ENCODE measurements at regions not wholly inside any gene's neighbourhood (a gene's known extent, or its start where the extent isn't known, plus 50 kb on each side); places are given as distances from the start of the nearest gene placed in this dataset.

GRCh38 chr6:9507136-9507895 lies 907.6 kb downstream of the TFAP2A start:
- DNase-seq: no peak

- DNase-seq: peak; percentile 77
These were observed 910.7 kb downstream of the TFAP2A start for GRCh38 chr6:9504191-9504590.

- no peak for DNase-seq
These were observed 911.6 kb downstream of the TFAP2A start for GRCh38 chr6:9503111-9503761.

GRCh38 chr6:9499709-9500108 lies 915.2 kb downstream of the TFAP2A start:
- no peak for DNase-seq

- DNase-seq: no peak
These were observed 918.0 kb downstream of the TFAP2A start for GRCh38 chr6:9496837-9497236.

- no peak for DNase-seq
These were observed 920.0 kb downstream of the TFAP2A start for GRCh38 chr6:9494864-9495263.

GRCh38 chr6:9492790-9493189 lies 922.1 kb downstream of the TFAP2A start:
- DNase-seq: no peak

GRCh38 chr6:9487128-9487527 lies 927.7 kb downstream of the TFAP2A start:
- DNase-seq: no peak

GRCh38 chr6:9485992-9486391 lies 928.9 kb downstream of the TFAP2A start:
- DNase-seq: no peak

- no peak for DNase-seq
These were observed 930.2 kb downstream of the TFAP2A start for GRCh38 chr6:9484686-9485085.

- no peak for DNase-seq
These were observed 930.8 kb downstream of the TFAP2A start for GRCh38 chr6:9484091-9484490.

- DNase-seq: no peak
These were observed 932.7 kb downstream of the TFAP2A start for GRCh38 chr6:9482030-9482738.

GRCh38 chr6:9481292-9482029 lies 933.4 kb downstream of the TFAP2A start:
- DNase-seq: peak; percentile 19

GRCh38 chr6:9468277-9468676 lies 946.6 kb downstream of the TFAP2A start:
- no peak for DNase-seq

GRCh38 chr6:9467741-9468140 lies 947.1 kb downstream of the TFAP2A start:
- peak; percentile 87 for DNase-seq

- DNase-seq: no peak
These were observed 950.3 kb downstream of the TFAP2A start for GRCh38 chr6:9464583-9464982.

- DNase-seq: peak; percentile 57
These were observed 951.6 kb downstream of the TFAP2A start for GRCh38 chr6:9463311-9463710.

- no peak for DNase-seq
These were observed 953.7 kb downstream of the TFAP2A start for GRCh38 chr6:9461188-9461587.

- DNase-seq: no peak
These were observed 956.5 kb downstream of the TFAP2A start for GRCh38 chr6:9458424-9458823.

- no peak for DNase-seq
These were observed 958.8 kb downstream of the TFAP2A start for GRCh38 chr6:9455864-9456658.

- DNase-seq: no peak
These were observed 975.1 kb downstream of the TFAP2A start for GRCh38 chr6:9439621-9440330.

- DNase-seq: no peak
These were observed 977.0 kb downstream of the TFAP2A start for GRCh38 chr6:9437836-9438235.
